Skin epidermis (tissue), 12 donors: ENCODE measurements at regions not wholly inside any gene's neighbourhood (a gene's known extent, or its start where the extent isn't known, plus 50 kb on each side); places are given as distances from the start of the nearest gene placed in this dataset.
"Not testable (repeated sequence)": the region's sequence is repeated elsewhere in the genome, so short reads cannot be mapped to it uniquely, and the experiment has no call there.

ENCODE experiments used
- H3K27ac ChIP-seq, 21 experiments: fragments of 200-600 bp; sonication (generic) in 11 of 21; one replicate each; pipeline ENCODE4 v1.5.0; 2020; ENCODE audit warnings: mild to moderate bottlenecking in 3 of 21, inconsistent platforms in 2 of 21, moderate library complexity in 2 of 21
- H3K4me3 ChIP-seq, 7 experiments: fragments of 200-600 bp; sonication (generic) in 2 of 7; one replicate each; pipeline ENCODE4 v1.5.0; 2020; ENCODE audit warnings: inconsistent platforms in 2 of 7, mild to moderate bottlenecking in 2 of 7, moderate library complexity in 1 of 7

DNA sequence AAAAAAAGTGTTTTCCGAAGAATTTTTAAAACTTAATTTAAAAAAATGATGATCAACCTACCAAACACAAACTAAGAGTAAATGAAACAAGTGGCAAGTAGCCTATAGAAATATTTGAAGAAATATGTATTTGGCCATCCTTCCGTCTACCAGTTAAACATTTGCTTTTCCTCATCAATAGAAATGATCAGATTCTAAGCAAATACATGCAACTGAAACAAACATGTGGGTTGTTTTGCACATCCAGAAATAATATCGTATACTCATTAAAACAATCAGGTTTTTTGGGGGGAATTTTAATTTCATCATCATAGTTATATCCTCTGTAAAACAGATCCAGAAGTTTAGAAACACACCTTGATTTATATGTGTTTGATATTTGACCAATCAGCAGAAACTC, 1011.7 kb downstream of the GATA3 start:
- H3K27ac ChIP-seq: no peak overlapping the region
- H3K4me3 ChIP-seq: no peak overlapping the region

GRCh38 chr10:9068003-9068402, 1013.5 kb downstream of the GATA3 start:
- Histone ChIP-seq H3K27ac (no peak overlapping the region), H3K4me3 (no peak overlapping the region)

- Histone ChIP-seq H3K4me3 (no peak overlapping the region), H3K27ac (no peak overlapping the region)
Observed at GRCh38 chr10:9069136-9069535, 1014.6 kb downstream of the GATA3 start.

GRCh38 chr10:9075420-9075819, 1020.9 kb downstream of the GATA3 start:
- H3K4me3 ChIP-seq: no peak overlapping the region
- H3K27ac ChIP-seq: no peak overlapping the region

DNA sequence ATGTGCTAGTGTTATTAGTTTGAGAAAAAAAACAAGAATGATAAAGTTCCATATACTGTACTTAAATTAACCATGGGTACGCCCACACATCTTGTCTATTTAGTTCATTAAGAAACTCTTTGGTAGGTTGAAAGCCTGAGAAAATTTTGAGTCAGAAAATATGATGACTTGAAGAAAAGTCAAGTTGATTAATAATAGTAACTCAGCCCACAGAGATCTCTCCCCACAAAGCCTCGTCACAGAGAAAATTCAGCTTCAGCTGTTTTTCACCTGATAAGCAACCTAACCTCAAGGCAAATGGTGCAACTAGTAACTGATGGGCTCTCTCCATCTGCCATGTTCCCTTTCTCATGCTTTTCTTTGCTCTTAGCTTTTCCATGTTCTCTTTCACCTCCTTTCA, 1021.6 kb downstream of the GATA3 start:
- H3K27ac ChIP-seq: no peak overlapping the region
- H3K4me3 ChIP-seq: no peak overlapping the region

DNA sequence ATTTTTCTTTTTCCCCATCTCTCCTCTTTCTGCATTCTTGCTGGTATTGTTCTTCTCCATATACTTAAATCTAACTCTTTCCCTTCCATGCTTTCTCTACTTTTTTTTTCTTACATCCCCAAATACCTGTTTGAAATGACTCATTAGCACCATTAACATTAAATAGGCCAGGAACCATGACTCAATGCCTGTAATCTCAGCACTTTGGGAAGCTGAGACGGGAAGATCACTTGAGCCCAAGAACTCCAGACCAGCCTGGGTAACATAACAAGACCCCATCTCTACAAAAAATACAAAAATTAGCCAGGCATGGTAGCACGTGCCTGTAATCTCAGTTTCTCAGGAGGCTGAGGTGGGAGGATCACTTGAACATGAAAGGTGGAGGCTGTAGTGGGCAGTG, 1026.8 kb downstream of the GATA3 start:
- H3K27ac ChIP-seq: no peak overlapping the region

DNA sequence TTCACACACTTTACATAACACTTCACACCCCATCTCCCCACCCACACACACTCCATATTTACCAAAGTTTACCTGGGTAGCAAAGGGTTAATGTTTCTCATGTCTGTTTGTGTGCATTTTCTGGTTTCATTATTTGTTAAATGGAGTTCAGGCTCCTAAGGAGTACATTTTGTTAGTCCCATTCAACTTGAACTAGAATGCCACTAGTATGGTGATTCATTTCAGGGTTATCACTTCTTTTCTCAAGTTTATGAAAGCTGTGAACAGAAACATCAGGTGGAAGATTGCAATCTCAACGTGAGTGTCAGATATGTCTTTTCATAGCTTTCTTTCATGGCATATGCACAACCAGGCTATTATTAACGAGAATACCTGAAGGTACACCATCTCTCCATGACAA, 1027.5 kb downstream of the GATA3 start:
- Histone ChIP-seq H3K4me3 (no peak overlapping the region), H3K27ac (no peak overlapping the region)

More for the DNA sequence above, 1026.8 kb downstream of the GATA3 start:
- no peak overlapping the region for H3K4me3 ChIP-seq

DNA sequence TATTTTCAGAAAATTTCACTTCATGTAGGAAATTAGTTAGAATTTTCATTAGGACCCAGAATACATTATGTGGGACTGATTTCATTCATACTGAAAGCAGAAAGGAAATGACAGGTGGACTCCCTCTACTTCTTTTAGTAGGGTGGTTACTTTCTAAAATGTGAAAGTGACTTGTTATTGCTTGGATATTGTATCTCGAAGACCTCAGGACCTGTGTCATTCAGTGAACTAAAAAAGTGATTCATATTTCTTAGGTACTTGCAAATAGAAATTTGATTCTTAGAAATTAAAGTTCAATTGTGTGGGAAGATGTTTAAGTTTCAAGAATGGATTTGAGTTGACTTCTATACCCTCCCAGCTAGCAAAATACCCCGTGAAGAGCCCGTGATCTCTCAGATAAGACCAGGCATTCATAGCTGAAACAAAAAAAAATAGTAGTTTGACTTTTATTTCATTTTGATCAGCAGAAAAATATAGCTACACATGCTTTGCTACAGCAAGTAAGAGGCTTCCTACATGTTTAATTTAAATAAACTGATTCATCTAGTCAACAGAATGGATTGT, 1037.1 kb downstream of the GATA3 start:
- no peak overlapping the region for H3K27ac ChIP-seq
- no peak overlapping the region for H3K4me3 ChIP-seq

- H3K27ac ChIP-seq: no peak overlapping the region
- H3K4me3 ChIP-seq: no peak overlapping the region
Observed at GRCh38 chr10:9096288-9096687, 1041.8 kb downstream of the GATA3 start.

GRCh38 chr10:9097206-9097990, 1042.9 kb downstream of the GATA3 start:
- no peak overlapping the region for H3K27ac ChIP-seq
- H3K4me3 ChIP-seq: no peak overlapping the region

GRCh38 chr10:9097991-9098306, 1043.5 kb downstream of the GATA3 start:
- no peak overlapping the region for H3K27ac ChIP-seq
- no peak overlapping the region for H3K4me3 ChIP-seq

GRCh38 chr10:9102026-9102425, 1047.5 kb downstream of the GATA3 start:
- no peak overlapping the region for H3K27ac ChIP-seq
- H3K4me3 ChIP-seq: no peak overlapping the region

DNA sequence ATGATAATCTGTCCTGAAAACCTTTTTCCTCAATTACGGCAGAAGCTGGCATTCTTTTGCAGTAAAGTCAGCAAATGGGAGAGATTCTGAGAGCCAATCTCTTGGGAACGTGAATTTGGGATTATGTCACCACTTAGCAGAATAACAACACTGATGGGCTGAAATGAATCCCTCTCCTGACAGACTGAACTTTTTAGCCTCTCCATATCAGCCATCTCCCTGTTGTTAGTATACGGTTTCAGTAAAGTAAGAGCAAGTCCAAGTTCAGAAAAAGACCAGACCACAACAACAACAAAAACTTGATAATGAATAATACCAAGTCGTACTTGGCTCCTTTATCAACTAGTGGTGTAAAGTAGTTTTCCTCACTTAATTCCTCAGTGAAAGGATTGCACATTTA, 1048.8 kb downstream of the GATA3 start:
- H3K4me3 ChIP-seq: no peak overlapping the region
- H3K27ac ChIP-seq: no peak overlapping the region

DNA sequence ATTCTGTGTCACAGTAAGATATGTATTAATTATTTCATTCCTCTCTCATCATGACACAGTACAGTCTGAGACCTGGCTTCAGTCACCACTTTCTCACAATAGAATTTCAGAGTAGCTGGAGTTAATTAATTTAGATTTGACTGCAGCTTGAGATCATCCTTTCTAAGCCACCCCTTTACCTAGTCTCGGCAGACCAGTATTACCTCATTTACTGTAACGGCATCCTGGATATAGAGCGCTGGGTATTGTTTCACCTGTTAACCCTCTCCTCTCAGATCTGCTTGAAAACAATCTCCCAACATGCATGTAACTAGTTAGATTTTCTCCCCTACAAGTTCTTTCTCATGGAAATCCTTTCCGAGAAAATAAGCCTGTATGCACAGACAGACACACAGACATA, 1057.5 kb downstream of the GATA3 start:
- H3K4me3 ChIP-seq: no peak overlapping the region

DNA sequence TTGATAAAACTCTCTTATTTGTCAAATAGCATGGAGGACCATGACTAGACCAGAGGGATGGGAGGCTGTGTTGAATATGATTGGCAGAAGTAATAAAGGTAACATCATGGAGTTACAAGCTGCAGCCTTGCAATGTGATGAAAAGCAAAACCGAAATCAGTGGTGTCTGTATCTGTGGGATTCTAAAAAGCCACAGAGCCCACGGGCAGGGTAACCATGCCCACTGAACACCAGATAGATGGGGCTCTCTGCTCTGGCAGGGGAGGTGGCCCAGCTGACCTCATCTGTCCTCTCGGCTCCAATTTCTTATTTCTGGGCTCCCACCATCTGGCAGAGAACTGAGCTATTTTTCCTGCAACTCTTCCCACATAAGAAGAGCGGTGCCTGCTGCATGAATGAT, 1072.2 kb downstream of the GATA3 start:
- Histone ChIP-seq H3K27ac (no peak overlapping the region), H3K4me3 (no peak overlapping the region)

More for the DNA sequence above, 1057.5 kb downstream of the GATA3 start:
- no peak overlapping the region for H3K27ac ChIP-seq

DNA sequence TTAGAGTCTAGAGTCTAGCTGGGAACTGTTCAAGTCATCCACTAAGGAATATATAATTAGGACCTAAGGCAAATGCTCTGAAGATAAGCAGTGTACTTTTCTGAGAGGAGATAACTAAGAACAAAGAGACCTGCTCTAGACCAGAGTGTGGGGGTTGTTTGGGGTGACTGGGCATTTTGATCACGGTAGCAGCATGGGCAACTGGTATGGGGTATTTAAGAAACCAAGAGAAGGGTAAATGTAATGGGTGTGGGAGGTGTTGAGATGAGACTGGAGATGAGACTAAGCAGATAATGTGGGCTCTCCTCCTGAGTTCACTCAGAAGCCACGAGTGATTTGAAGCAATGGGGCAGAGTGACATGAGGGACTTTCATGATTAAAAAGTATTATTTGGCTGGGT, 1082.9 kb downstream of the GATA3 start:
- Histone ChIP-seq H3K4me3 (no peak overlapping the region), H3K27ac (no peak overlapping the region)

- not testable (repeated sequence) for H3K4me3 ChIP-seq, H3K27ac ChIP-seq
Observed at GRCh38 chr10:9138829-9139228, 1084.3 kb downstream of the GATA3 start.

GRCh38 chr10:9140373-9140772, 1085.9 kb downstream of the GATA3 start:
- Histone ChIP-seq H3K4me3 (no peak overlapping the region), H3K27ac (no peak overlapping the region)

DNA sequence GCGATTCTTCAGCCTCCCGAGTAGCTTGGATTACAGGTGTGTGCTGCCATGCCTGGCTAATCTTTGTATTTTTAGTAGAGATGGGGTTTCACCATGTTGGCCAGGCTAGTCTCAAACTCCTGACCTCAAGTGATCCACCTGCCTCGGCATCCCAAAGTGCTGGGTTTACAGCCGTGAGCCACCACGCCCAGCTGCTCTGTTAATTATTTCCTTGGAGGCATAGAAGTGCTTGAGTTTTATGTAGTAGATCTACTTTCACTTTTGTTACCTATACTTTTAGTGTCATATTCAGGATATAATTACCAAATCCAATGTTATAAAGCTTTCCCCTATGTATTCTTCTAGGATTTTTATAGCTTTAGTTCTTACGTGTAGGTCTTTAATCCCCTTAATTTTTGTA, 1093.0 kb downstream of the GATA3 start:
- Histone ChIP-seq H3K27ac (no peak overlapping the region), H3K4me3 (no peak overlapping the region)

DNA sequence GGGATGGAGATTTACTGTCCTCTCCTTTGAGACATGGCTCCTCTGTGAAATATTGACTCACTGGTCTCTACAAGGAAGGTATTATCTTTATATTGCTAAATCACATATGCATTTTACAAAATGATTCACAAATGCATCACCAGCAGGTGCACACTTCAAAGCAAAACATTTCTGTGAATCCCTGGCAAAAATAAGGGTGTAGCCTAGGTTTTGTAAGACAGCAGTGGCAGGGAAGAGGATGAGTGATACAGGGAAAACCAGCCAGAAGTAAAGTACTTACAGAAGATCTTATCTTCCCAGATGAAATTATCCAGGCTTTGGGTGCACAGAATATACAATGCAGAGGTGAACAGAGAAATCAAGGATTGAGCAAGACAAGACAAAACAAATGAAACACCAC, 1094.6 kb downstream of the GATA3 start:
- Histone ChIP-seq H3K27ac (no peak overlapping the region), H3K4me3 (no peak overlapping the region)

GRCh38 chr10:9153057-9153456, 1098.6 kb downstream of the GATA3 start:
- H3K4me3 ChIP-seq, H3K27ac ChIP-seq: not testable (repeated sequence)

- no peak overlapping the region for H3K27ac ChIP-seq
- no peak overlapping the region for H3K4me3 ChIP-seq
Observed at GRCh38 chr10:9157656-9158055, 1103.2 kb downstream of the GATA3 start.
